BE2C (cell line): ENCODE measurements at regions not wholly inside any gene's neighbourhood (a gene's known extent, or its start where the extent isn't known, plus 50 kb on each side); places are given as distances from the start of the nearest gene placed in this dataset.

Experiments
- DNase-seq: peaks from one replicate; pipeline ENCODE4 v3.0.0-alpha.2; 2020
- H3K27me3 ChIP-seq: fragments of 250-450 bp; sonication (Bioruptor Pico); 2 replicates; pipeline ENCODE4 v1.5.1; 2020; ENCODE audit warnings: mild to moderate bottlenecking
- H3K36me3 ChIP-seq: fragments of 250-450 bp; sonication (Bioruptor Pico); 2 replicates; pipeline ENCODE4 v1.5.1; 2020; ENCODE audit warnings: mild to moderate bottlenecking
- H3K4me1 ChIP-seq: fragments of 250-450 bp; sonication (Bioruptor Pico); 2 replicates; pipeline ENCODE4 v1.5.1; 2020
- H3K4me3 ChIP-seq: 2 replicates; pipeline ENCODE4 v1.5.1; 2011; ENCODE audit warnings: low read depth, low read length
- H3K9me3 ChIP-seq: fragments of 250-450 bp; sonication (Bioruptor Pico); 2 replicates; pipeline ENCODE4 v1.5.1; 2020
- CTCF ChIP-seq: IDR thresholded peaks from 2 replicates; pipeline ENCODE4 v1.5.1; 2012; ENCODE audit warnings: mild to moderate bottlenecking, low read depth, low read length

GRCh38 chr13:21901811-21902708 is 231.2 kb downstream of the FGF9 start:
- Histone ChIP-seq H3K9me3 (no peaks in the 10 kb centered on the region; the same call in 1 of the 2 replicates), H3K36me3 (no peaks in the 10 kb centered on the region), H3K4me1 (no peaks in the 10 kb centered on the region), H3K4me3 (no peak overlapping the region), H3K27me3 (no peaks in the 10 kb centered on the region)
- no peak for TF ChIP-seq CTCF
- no peak for DNase-seq

GRCh38 chr13:21902709-21903098 is 231.8 kb downstream of the FGF9 start:
- no peak for DNase-seq
- H3K36me3 ChIP-seq: no peaks in the 10 kb centered on the region
- no peak for TF ChIP-seq CTCF
- H3K27me3 ChIP-seq: no peaks in the 10 kb centered on the region
- no peaks in the 10 kb centered on the region for H3K4me1 ChIP-seq
- no peaks in the 10 kb centered on the region; the same call in 1 of the 2 replicates for H3K9me3 ChIP-seq
- no peak overlapping the region for H3K4me3 ChIP-seq

- no peak for TF ChIP-seq CTCF
- Histone ChIP-seq H3K36me3 (no peaks in the 10 kb centered on the region), H3K9me3 (no peaks in the 10 kb centered on the region; the same call in 1 of the 2 replicates), H3K4me1 (no peaks in the 10 kb centered on the region), H3K27me3 (no peaks in the 10 kb centered on the region), H3K4me3 (no peak overlapping the region)
- no peak for DNase-seq
Measured at GRCh38 chr13:21905486-21905885, 234.6 kb downstream of the FGF9 start.

- no peaks in the 10 kb centered on the region for H3K4me1 ChIP-seq
- TF ChIP-seq CTCF: no peak
- H3K27me3 ChIP-seq: no peaks in the 10 kb centered on the region
- H3K9me3 ChIP-seq: no peaks in the 10 kb centered on the region; the same call in 1 of the 2 replicates
- no peaks in the 10 kb centered on the region for H3K36me3 ChIP-seq
- DNase-seq: no peak
- H3K4me3 ChIP-seq: no peak overlapping the region
Measured at GRCh38 chr13:21909331-21909730, 238.5 kb downstream of the FGF9 start.

GRCh38 chr13:21910546-21910945 is 239.7 kb downstream of the FGF9 start:
- no peaks in the 10 kb centered on the region for H3K36me3 ChIP-seq
- H3K27me3 ChIP-seq: no peaks in the 10 kb centered on the region
- H3K9me3 ChIP-seq: no peaks in the 10 kb centered on the region; the same call in 1 of the 2 replicates
- DNase-seq: no peak
- no peak for TF ChIP-seq CTCF
- H3K4me1 ChIP-seq: no peaks in the 10 kb centered on the region
- no peak overlapping the region for H3K4me3 ChIP-seq

- DNase-seq: no peak
- no peak overlapping the region for H3K4me3 ChIP-seq
- no peaks in the 10 kb centered on the region; the same call in 1 of the 2 replicates for H3K9me3 ChIP-seq
- TF ChIP-seq CTCF: no peak
- no peaks in the 10 kb centered on the region for H3K27me3 ChIP-seq
- no peaks in the 10 kb centered on the region for H3K36me3 ChIP-seq
- no peaks in the 10 kb centered on the region for H3K4me1 ChIP-seq
Measured at GRCh38 chr13:21911646-21912298, 240.9 kb downstream of the FGF9 start.
